Heart left ventricle (tissue), 13 donors: ENCODE measurements at regions not wholly inside any gene's neighbourhood (a gene's known extent, or its start where the extent isn't known, plus 50 kb on each side); places are given as distances from the start of the nearest gene placed in this dataset.

Experiments
- CTCF ChIP-seq, 12 donors: fragments of 200-600 bp; sonication (generic) in 4 of 12; IDR thresholded peaks; one replicate each; pipeline versions ENCODE4 v1.5.0 to v1.8.0; 2018 to 2022; ENCODE audit warnings: antibody characterized with exemption in 12 of 12, mild to moderate bottlenecking in 5 of 12
- POLR2A ChIP-seq, 2 donors: fragments of 450-650 bp; IDR thresholded peaks; one replicate each; pipeline ENCODE4 v1.6.1; 2017; ENCODE audit warnings: antibody characterized with exemption in 2 of 2, mild to moderate bottlenecking in 2 of 2, moderate library complexity in 2 of 2
- donor health status: ischemic (EF 13 %, LVEDD 7.1; RV severe dilation, severe dysfunction).
- donor health status: DM: no; HTN: yes; CAD: no.
- donor health status: DM: no; HTN: no; CAD: no.
- donor health status: ischemic (EF 25% LVEDD 6.9; RV normal size, moderate dysfunction).
- donor health status: ischemic (EF 25% LVEDD 5.7; RV mildly dilated, moderate dysfunction).
- donor health status: ischemic (EF 35%, LVEDD 5.7; RV mildly dilated, moderate dysfunction).
- donor health status: nonischemic (EF 11% LVEDD 7.7; RV severe dilation, severe dysfunction).
- donor health status: DM: yes; HTN: yes; CAD: no.
- donor health status: PGD.
- donor health status: ischemic (EF 29% LVEDD 5.4; RV normal size, mild dysfunction).
- donor health status: nonischemic (EF 23%, LVEDD 6.1; RV moderate dilation, normal function).

GRCh38 chr10:55215699-55216098 is 414.7 kb upstream of the PCDH15 start:
- no peak for TF ChIP-seq CTCF (IDR thresholded peaks at IDR 0.05)
- TF ChIP-seq POLR2A (IDR thresholded peaks at IDR 0.05) = no peak
